Testis (tissue), 2 donors: ENCODE measurements at regions not wholly inside any gene's neighbourhood (a gene's known extent, or its start where the extent isn't known, plus 50 kb on each side); places are given as distances from the start of the nearest gene placed in this dataset.

Experiments
- DNase-seq: peaks from one replicate; pipeline ENCODE4 v3.0.0-alpha.2; 2019
- H3K27ac ChIP-seq, 2 donors: fragments of 200-600 bp; sonication (generic); one replicate each; pipeline ENCODE4 v1.5.1; 2019
- H3K27me3 ChIP-seq: fragments of 200-600 bp; sonication (generic); one replicate; pipeline ENCODE4 v1.5.1; 2019
- H3K36me3 ChIP-seq: fragments of 200-600 bp; sonication (generic); one replicate; pipeline ENCODE4 v1.5.1; 2017; ENCODE audit warnings: low read depth; ENCODE audit errors: missing control alignments
- H3K4me1 ChIP-seq: fragments of 200-600 bp; sonication (generic); one replicate; pipeline ENCODE4 v1.5.1; 2019
- H3K4me3 ChIP-seq, 2 donors: fragments of 200-600 bp; sonication (generic); one replicate each; pipeline ENCODE4 v1.5.1; 2017 to 2019
- H3K9me3 ChIP-seq: fragments of 200-600 bp; sonication (generic); one replicate; pipeline ENCODE4 v1.5.1; 2017
- POLR2A ChIP-seq: fragments of 450-650 bp; IDR thresholded peaks from one replicate; pipeline ENCODE4 v1.6.1; 2017; ENCODE audit warnings: antibody characterized with exemption, mild to moderate bottlenecking, moderate library complexity
- WGBS, 2 donors: methylation state at CpG; one replicate each; pipeline ENCODE4 v1.1.5; 2018; 5-methylcytosine and 5-hydroxymethylcytosine counted together
- intact Hi-C: fragments of 100-400 bp; cut with DNase I; formaldehyde crosslinking; loops from one replicate; pipeline ENCODE4 v1.15.1; 2023; ENCODE audit warnings: low total_unique reads
- TF ChIP-seq, protein P1 (sequence below), 3 experiments: fragments of 450-650 bp in 2 of 3; fragments of 200-600 bp in 1 of 3; sonication (generic) in 1 of 3; IDR thresholded peaks; one replicate each; pipeline ENCODE4 v1.5.1; 2016 to 2019; ENCODE audit warnings: antibody characterized with exemption in 3 of 3, mild to moderate bottlenecking in 2 of 3, moderate library complexity in 1 of 3

DNA sequence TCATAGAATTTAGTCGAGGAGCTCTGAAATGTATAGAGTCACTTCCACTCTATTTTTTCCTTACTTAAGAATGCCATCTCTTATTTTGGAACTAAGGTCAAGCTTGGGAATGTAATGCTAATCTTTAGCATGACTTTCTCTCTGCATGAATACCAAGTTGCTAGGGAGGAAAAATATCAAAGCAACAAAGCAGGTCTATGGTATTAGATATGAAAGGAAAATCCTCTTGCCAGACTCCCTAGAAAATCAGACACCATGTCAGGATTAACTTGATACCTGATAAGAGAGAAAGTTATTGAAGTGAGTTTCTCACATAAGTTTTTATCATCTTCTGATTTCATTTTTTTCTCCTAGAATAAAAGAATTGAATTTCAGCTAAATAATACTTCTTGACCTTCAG is 341.7 kb upstream of the ZNF804A start:
- no peak for DNase-seq
- H3K9me3 ChIP-seq: no peaks in the 10 kb centered on the region
- 75 to 85% methylated on average over 1 of the region's 1 CpG for WGBS, 2 donors
- H3K27me3 ChIP-seq: no peaks in the 10 kb centered on the region
- TF ChIP-seq POLR2A: no peak
- TF ChIP-seq, protein P1, sequence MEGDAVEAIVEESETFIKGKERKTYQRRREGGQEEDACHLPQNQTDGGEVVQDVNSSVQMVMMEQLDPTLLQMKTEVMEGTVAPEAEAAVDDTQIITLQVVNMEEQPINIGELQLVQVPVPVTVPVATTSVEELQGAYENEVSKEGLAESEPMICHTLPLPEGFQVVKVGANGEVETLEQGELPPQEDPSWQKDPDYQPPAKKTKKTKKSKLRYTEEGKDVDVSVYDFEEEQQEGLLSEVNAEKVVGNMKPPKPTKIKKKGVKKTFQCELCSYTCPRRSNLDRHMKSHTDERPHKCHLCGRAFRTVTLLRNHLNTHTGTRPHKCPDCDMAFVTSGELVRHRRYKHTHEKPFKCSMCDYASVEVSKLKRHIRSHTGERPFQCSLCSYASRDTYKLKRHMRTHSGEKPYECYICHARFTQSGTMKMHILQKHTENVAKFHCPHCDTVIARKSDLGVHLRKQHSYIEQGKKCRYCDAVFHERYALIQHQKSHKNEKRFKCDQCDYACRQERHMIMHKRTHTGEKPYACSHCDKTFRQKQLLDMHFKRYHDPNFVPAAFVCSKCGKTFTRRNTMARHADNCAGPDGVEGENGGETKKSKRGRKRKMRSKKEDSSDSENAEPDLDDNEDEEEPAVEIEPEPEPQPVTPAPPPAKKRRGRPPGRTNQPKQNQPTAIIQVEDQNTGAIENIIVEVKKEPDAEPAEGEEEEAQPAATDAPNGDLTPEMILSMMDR (IDR thresholded peaks at IDR 0.05): no peak
- no peak overlapping the region for H3K4me3 ChIP-seq
- intact Hi-C loops: no loop called here
- no peak overlapping the region for H3K27ac ChIP-seq
- no peaks in the 10 kb centered on the region for H3K4me1 ChIP-seq
- H3K36me3 ChIP-seq: no peaks in the 10 kb centered on the region

DNA sequence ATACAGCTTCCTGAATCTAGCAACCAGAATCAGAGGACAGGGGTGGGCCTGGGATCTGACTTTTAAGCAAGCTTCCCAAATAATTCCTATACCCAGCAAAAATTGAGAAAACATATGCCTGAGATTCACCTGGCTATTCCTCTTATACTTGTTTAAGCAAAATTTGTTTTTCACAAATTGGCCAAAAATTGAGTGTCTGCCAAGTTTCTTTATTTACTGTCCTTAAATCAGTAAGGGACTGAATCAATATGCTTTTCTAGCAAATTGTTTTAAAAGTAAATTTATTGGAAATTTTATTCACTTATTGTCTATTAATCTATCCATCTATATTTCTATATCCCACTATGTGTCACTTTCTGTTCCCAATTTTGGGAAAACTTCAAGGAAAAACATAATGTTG is 337.0 kb upstream of the ZNF804A start:
- Histone ChIP-seq H3K27me3 (no peaks in the 10 kb centered on the region), H3K4me1 (no peaks in the 10 kb centered on the region), H3K4me3 (no peak overlapping the region), H3K9me3 (no peaks in the 10 kb centered on the region), H3K27ac (no peak overlapping the region), H3K36me3 (no peaks in the 10 kb centered on the region)
- intact Hi-C loops: no loop called here
- DNase-seq: no peak
- TF ChIP-seq POLR2A: no peak
- TF ChIP-seq, protein P1 (IDR thresholded peaks at IDR 0.05): no peak

DNA sequence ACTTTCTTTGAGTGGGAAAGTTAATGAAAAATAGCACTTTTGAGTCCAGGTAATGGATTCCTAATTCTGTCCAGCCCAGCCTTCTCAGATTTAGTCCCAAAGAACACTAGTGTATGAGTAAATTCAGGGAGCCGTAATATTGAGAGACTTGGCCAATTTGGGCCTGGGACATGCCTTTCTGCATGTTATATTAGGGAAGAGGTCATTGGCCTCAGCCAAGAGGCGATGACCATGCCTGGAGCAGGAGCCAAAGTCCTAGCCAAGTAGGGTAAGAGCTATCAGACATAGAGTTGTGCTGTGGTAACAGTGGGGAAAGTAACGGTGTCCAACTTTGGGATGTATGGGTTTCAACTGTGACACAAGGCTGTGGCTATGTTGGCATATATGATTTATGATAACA is 336.5 kb upstream of the ZNF804A start:
- no peak overlapping the region for H3K27ac ChIP-seq
- H3K4me1 ChIP-seq: no peaks in the 10 kb centered on the region
- no peaks in the 10 kb centered on the region for H3K36me3 ChIP-seq
- no peaks in the 10 kb centered on the region for H3K9me3 ChIP-seq
- 86 to 92% methylated on average over 3 of the region's 3 CpGs for WGBS, 2 donors
- intact Hi-C loops: no loop called here
- no peak overlapping the region for H3K4me3 ChIP-seq
- TF ChIP-seq, protein P1 (IDR thresholded peaks at IDR 0.05): no peak
- TF ChIP-seq POLR2A: no peak
- DNase-seq: no peak
- no peaks in the 10 kb centered on the region for H3K27me3 ChIP-seq

DNA sequence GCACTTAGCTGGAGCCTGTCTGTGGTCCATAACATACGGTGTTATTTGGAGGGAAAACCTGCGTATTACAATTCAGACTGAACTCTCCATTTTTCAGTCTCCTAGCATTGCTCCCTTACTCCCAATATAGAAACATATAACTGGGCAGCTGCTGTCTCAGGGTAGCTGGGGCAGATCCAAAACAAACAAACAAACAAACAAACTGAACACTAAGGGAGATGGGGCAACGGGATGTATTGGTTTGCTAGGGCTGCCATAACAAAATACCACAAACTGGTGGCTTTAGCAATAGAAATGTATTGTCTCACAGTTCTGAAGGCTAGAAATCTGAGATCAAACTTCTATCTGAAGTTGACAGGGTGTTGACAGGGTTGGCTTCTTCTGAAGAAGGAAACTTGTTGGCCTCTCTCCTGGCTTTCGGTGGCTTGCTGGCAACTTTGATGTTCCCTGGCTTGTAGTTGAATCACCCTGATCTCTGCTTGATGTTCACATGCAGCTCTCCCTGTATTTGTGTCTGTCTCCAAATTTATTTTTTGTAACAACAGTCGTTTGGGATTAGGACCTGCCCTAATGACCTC is 329.3 kb upstream of the ZNF804A start:
- no peak for DNase-seq
- TF ChIP-seq, protein P1 (IDR thresholded peaks at IDR 0.05): no peak
- no peak for TF ChIP-seq POLR2A
- WGBS, 2 donors: 72 to 74% methylated on average over 5 of the region's 5 CpGs
- H3K9me3 ChIP-seq: no peaks in the 10 kb centered on the region
- H3K27ac ChIP-seq: no peak overlapping the region
- H3K36me3 ChIP-seq: no peaks in the 10 kb centered on the region
- no peak overlapping the region for H3K4me3 ChIP-seq
- intact Hi-C loops: no loop called here
- no peaks in the 10 kb centered on the region for H3K27me3 ChIP-seq
- no peaks in the 10 kb centered on the region for H3K4me1 ChIP-seq

DNA sequence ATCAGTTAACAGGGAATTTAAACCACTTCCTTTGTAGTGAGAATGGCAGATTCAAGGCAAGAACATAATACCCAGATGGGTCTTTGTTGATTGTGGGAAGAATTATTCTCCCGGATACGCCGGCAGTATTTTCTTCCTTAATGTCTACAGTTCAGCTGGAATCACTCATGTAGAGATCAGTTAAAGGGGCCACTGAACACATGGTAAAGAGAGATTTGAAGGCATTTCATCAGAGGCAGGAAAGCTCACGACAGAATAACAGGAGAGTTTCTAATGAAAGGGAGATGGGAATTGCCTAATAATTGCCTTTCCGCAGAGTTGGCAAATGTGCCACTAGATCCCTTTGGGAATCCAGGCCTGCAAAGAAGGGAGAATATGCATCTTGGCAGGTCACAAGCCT is 327.7 kb upstream of the ZNF804A start:
- no peaks in the 10 kb centered on the region for H3K9me3 ChIP-seq
- TF ChIP-seq, protein P1 (IDR thresholded peaks at IDR 0.05): no peak
- no peak for TF ChIP-seq POLR2A
- no peak for DNase-seq
- intact Hi-C loops: no loop called here
- H3K4me3 ChIP-seq: no peak overlapping the region
- H3K4me1 ChIP-seq: no peaks in the 10 kb centered on the region
- H3K27me3 ChIP-seq: no peaks in the 10 kb centered on the region
- no peaks in the 10 kb centered on the region for H3K36me3 ChIP-seq
- 78% methylated on average over 5 of the region's 5 CpGs for WGBS, 2 donors
- H3K27ac ChIP-seq: no peak overlapping the region
